Nephron (organoid): ENCODE measurements at regions not wholly inside any gene's neighbourhood (a gene's known extent, or its start where the extent isn't known, plus 50 kb on each side); places are given as distances from the start of the nearest gene placed in this dataset.

ENCODE experiments used
- H3K27ac Mint-ChIP-seq, 3 experiments: 2 replicates each; pipeline ENCODE4 v1.8.0; 2020; ENCODE audit warnings: mixed read lengths in 3 of 3, mild to moderate bottlenecking in 2 of 3, moderate library complexity in 1 of 3
- H3K27me3 Mint-ChIP-seq: 2 replicates; pipeline ENCODE4 v1.8.0; 2021; ENCODE audit warnings: low read depth, mild to moderate bottlenecking, moderate library complexity, mixed read lengths
- H3K36me3 Mint-ChIP-seq: 2 replicates; pipeline ENCODE4 v1.8.0; 2020; ENCODE audit warnings: low read depth, mixed read lengths
- H3K4me1 Mint-ChIP-seq: 2 replicates; pipeline ENCODE4 v1.8.0; 2020; ENCODE audit warnings: mixed read lengths
- H3K4me3 Mint-ChIP-seq, 3 experiments: 2 replicates each; pipeline ENCODE4 v1.8.0; 2020; ENCODE audit warnings: mild to moderate bottlenecking in 3 of 3, mixed read lengths in 3 of 3, moderate library complexity in 2 of 3
- H3K9me3 Mint-ChIP-seq: 2 replicates; pipeline ENCODE4 v1.8.0; 2020; ENCODE audit warnings: mixed read lengths
- CTCF ChIP-seq, 3 experiments: fragments of 200-600 bp; sonication (generic); IDR thresholded peaks; one replicate each; pipeline ENCODE4 v1.5.0; 2021; ENCODE audit warnings: antibody characterized with exemption in 3 of 3; ENCODE audit not compliant: unreplicated experiment in 3 of 3

GRCh38 chr7:122211362-122211761, 67.3 kb upstream of the AASS start:
- no peaks in the 10 kb centered on the region for H3K4me1 Mint-ChIP-seq
- H3K27ac Mint-ChIP-seq = no peak overlapping the region
- H3K27me3 Mint-ChIP-seq = peaks cover 4% of the 10 kb centered on the region
- H3K36me3 Mint-ChIP-seq = no peaks in the 10 kb centered on the region
- peaks cover 16% of the 10 kb centered on the region for H3K9me3 Mint-ChIP-seq
- no peak for TF ChIP-seq CTCF (IDR thresholded peaks at IDR 0.05; ENCODE audit: unreplicated experiment in 3 of 3)
- no peak overlapping the region for H3K4me3 Mint-ChIP-seq

DNA sequence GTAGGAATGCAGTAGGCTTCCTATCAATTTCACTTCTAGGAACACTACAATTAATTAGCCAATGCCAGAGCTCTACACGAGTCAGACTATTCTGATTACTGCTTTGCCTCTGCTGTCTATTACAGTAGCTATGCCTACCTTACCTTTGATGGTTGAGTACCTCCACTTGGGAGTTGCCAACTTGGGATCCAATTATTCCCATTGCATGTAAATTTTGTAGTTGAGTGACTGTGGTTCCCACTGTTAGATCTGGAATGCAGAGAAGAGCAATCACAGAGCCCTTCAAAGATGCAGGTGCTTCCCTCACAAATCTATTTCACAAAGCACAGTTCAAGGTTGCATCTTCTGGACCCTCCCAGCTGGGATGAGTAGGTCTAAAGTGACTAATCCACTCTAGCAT, 62.9 kb upstream of the AASS start:
- H3K36me3 Mint-ChIP-seq = no peaks in the 10 kb centered on the region
- H3K4me3 Mint-ChIP-seq = no peak overlapping the region

GRCh38 chr7:122203814-122204213, 59.8 kb upstream of the AASS start:
- H3K4me1 Mint-ChIP-seq = no peaks in the 10 kb centered on the region
- no peak for TF ChIP-seq CTCF (IDR thresholded peaks at IDR 0.05; ENCODE audit: unreplicated experiment in 3 of 3)
- no peak overlapping the region for H3K27ac Mint-ChIP-seq
- no peak overlapping the region for H3K4me3 Mint-ChIP-seq
- H3K36me3 Mint-ChIP-seq = no peaks in the 10 kb centered on the region
- H3K27me3 Mint-ChIP-seq = peaks cover 2% of the 10 kb centered on the region
- peaks cover 20% of the 10 kb centered on the region for H3K9me3 Mint-ChIP-seq

More for the DNA sequence above, 62.9 kb upstream of the AASS start:
- peaks cover 4% of the 10 kb centered on the region for H3K27me3 Mint-ChIP-seq
- no peak overlapping the region for H3K27ac Mint-ChIP-seq
- no peaks in the 10 kb centered on the region for H3K4me1 Mint-ChIP-seq
- peaks cover 25% of the 10 kb centered on the region for H3K9me3 Mint-ChIP-seq
- no peak for TF ChIP-seq CTCF (IDR thresholded peaks at IDR 0.05; ENCODE audit: unreplicated experiment in 3 of 3)

DNA sequence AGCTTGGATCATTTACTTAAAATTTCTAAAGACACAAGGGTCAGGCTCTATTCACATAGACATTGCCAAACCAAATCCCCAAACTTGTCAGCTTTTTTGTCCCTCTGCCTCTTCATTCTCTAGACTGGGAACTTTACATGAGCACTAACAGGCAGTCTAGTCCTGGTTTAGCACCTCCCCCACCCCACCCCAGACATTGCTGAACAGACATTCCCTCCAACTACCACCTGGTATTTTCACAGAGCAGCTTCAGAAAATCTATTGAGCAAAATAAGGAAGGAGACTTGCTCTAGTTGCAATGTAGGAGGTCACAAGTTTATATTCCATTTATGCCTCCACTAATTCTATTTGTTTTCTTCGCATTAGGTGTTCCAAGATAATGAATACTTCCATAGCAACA, 56.8 kb upstream of the AASS start:
- TF ChIP-seq CTCF (IDR thresholded peaks at IDR 0.05; ENCODE audit: unreplicated experiment in 3 of 3) = no peak
- peaks cover 9% of the 10 kb centered on the region for H3K9me3 Mint-ChIP-seq
- H3K27ac Mint-ChIP-seq = no peak overlapping the region
- H3K4me1 Mint-ChIP-seq = no peaks in the 10 kb centered on the region
- H3K27me3 Mint-ChIP-seq = no peaks in the 10 kb centered on the region
- H3K36me3 Mint-ChIP-seq = no peaks in the 10 kb centered on the region
- no peak overlapping the region for H3K4me3 Mint-ChIP-seq

DNA sequence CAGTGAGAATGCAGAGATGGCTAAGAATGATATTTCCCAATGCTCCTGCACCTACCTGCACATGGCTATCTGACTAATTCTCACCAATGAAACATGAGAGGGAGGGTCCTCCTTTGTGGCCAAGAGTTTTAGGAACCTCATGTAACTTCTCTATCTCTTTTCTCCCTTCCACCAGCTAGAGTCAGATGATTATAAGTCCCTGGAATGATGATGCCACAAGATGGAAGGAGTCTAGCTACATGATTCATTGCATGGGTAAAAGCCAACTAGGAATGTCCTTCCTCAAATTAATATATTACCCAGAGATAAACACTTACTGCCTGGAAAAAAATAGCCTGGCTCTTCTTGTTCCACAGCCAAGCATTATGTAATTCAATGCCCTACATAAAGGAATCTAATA, 55.1 kb upstream of the AASS start:
- no peak for TF ChIP-seq CTCF (IDR thresholded peaks at IDR 0.05; ENCODE audit: unreplicated experiment in 3 of 3)
- Mint-ChIP-seq H3K4me1 (no peaks in the 10 kb centered on the region), H3K27me3 (no peaks in the 10 kb centered on the region), H3K36me3 (no peaks in the 10 kb centered on the region), H3K4me3 (no peak overlapping the region), H3K9me3 (peaks cover 6% of the 10 kb centered on the region), H3K27ac (no peak overlapping the region)

- Mint-ChIP-seq H3K4me3 (no peak overlapping the region), H3K9me3 (peaks cover 6% of the 10 kb centered on the region), H3K4me1 (no peaks in the 10 kb centered on the region)
These were observed 54.5 kb upstream of the AASS start for GRCh38 chr7:122198581-122198980.

More at GRCh38 chr7:122198581-122198980, 54.5 kb upstream of the AASS start:
- no peaks in the 10 kb centered on the region for H3K36me3 Mint-ChIP-seq
- H3K27me3 Mint-ChIP-seq = no peaks in the 10 kb centered on the region
- no peak overlapping the region for H3K27ac Mint-ChIP-seq
- no peak for TF ChIP-seq CTCF (IDR thresholded peaks at IDR 0.05; ENCODE audit: unreplicated experiment in 3 of 3)
